ENCODE measurements at regions not wholly inside any gene's neighbourhood (a gene's known extent, or its start where the extent isn't known, plus 50 kb on each side); places are given as distances from the start of the nearest gene placed in this dataset.

DNA sequence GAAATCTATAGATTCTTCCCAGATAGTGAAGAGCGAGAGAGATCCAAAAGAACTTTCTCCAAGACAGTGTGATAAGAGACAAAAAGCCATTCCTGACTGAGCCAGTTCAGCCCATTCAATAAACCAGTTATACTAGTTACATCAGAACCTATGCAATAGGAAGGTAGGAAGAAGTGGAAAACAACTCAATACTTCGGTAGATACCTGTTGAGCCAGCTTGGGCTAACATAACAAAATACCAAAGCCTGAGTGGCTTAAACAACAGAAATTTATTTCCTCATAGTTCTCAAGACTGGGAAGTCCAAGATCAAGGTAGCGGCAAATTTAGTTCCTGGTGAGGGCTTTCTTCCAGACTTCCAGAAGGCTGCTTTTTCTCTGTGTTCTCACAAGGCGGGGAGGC is 214.5 kb upstream of the GRAMD2B start:
- TF ChIP-seq, protein P1, sequence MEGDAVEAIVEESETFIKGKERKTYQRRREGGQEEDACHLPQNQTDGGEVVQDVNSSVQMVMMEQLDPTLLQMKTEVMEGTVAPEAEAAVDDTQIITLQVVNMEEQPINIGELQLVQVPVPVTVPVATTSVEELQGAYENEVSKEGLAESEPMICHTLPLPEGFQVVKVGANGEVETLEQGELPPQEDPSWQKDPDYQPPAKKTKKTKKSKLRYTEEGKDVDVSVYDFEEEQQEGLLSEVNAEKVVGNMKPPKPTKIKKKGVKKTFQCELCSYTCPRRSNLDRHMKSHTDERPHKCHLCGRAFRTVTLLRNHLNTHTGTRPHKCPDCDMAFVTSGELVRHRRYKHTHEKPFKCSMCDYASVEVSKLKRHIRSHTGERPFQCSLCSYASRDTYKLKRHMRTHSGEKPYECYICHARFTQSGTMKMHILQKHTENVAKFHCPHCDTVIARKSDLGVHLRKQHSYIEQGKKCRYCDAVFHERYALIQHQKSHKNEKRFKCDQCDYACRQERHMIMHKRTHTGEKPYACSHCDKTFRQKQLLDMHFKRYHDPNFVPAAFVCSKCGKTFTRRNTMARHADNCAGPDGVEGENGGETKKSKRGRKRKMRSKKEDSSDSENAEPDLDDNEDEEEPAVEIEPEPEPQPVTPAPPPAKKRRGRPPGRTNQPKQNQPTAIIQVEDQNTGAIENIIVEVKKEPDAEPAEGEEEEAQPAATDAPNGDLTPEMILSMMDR (IDR thresholded peaks at IDR 0.05), result no peak
- TF ChIP-seq POLR2A (IDR thresholded peaks at IDR 0.05), result no peak
